HepG2 (cell line): ENCODE measurements at regions not wholly inside any gene's neighbourhood (a gene's known extent, or its start where the extent isn't known, plus 50 kb on each side); places are given as distances from the start of the nearest gene placed in this dataset.

Experiments
- AKAP8 ChIP-seq: sonication (generic); formaldehyde crosslinking; IDR thresholded peaks from 2 replicates; pipeline ENCODE4 v1.5.1; 2020; ENCODE audit warnings: mild to moderate bottlenecking, missing genetic modification reagents
- ARNT ChIP-seq: fragments of 450-650 bp; IDR thresholded peaks from 2 replicates; pipeline ENCODE4 v1.6.1; 2017
- CBX5 ChIP-seq: sonication (generic); formaldehyde crosslinking; IDR thresholded peaks from 2 replicates; pipeline ENCODE4 v1.4.0; 2020; ENCODE audit warnings: missing genetic modification reagents, borderline replicate concordance
- CHD2 ChIP-seq: IDR thresholded peaks from 2 replicates; pipeline ENCODE4 v1.6.1; 2011; ENCODE audit warnings: low read depth, low read length, improper control_type of control experiment
- EZH2 ChIP-seq: conservative IDR thresholded peaks from 2 replicates; pipeline ENCODE4 v1.6.1; 2012; ENCODE audit warnings: mild to moderate bottlenecking, low read depth, low read length, moderate library complexity
- NCOA5 ChIP-seq: sonication (generic); formaldehyde crosslinking; IDR thresholded peaks from 2 replicates; pipeline ENCODE4 v1.4.0; 2020; ENCODE audit warnings: missing genetic modification reagents
- POLR2A ChIP-seq, 2 experiments: IDR thresholded peaks; 2 replicates each; pipeline ENCODE4 v1.6.1; 2011; ENCODE audit warnings: low read depth in 2 of 2, low read length in 2 of 2, mild to moderate bottlenecking in 1 of 2, moderate library complexity in 1 of 2; ENCODE audit not compliant: insufficient read depth in 1 of 2
- SMC3 ChIP-seq: IDR thresholded peaks from 2 replicates; pipeline ENCODE4 v1.6.1; 2011; ENCODE audit warnings: low read length, improper control_type of control experiment
- TCF7 ChIP-seq: sonication (generic); IDR thresholded peaks from 2 replicates; pipeline ENCODE4 v1.6.1; 2016; ENCODE audit warnings: antibody characterized with exemption, low read depth
- ZNF335 ChIP-seq: sonication (generic); formaldehyde crosslinking; IDR thresholded peaks from 2 replicates; pipeline ENCODE4 v1.4.0; 2020; ENCODE audit warnings: missing genetic modification reagents
- ZNF790 ChIP-seq: sonication (generic); formaldehyde crosslinking; IDR thresholded peaks from 2 replicates; pipeline ENCODE4 v1.8.0; 2022; ENCODE audit warnings: missing genetic modification reagents, mild to moderate bottlenecking, borderline replicate concordance
- ZZZ3 ChIP-seq: sonication (generic); formaldehyde crosslinking; IDR thresholded peaks from 2 replicates; pipeline ENCODE4 v1.4.0; 2020; ENCODE audit warnings: missing genetic modification reagents, mild to moderate bottlenecking, borderline replicate concordance
- TF ChIP-seq, protein P1 (sequence below): sonication (generic); formaldehyde crosslinking; IDR thresholded peaks from 2 replicates; pipeline ENCODE4 v1.5.0; 2020; ENCODE audit warnings: mild to moderate bottlenecking, missing genetic modification reagents, moderate library complexity

GRCh38 chr17:71104225-71104624 lies 934.9 kb downstream of the KCNJ2 start:
- no peak for TF ChIP-seq EZH2
- TF ChIP-seq, protein P1, sequence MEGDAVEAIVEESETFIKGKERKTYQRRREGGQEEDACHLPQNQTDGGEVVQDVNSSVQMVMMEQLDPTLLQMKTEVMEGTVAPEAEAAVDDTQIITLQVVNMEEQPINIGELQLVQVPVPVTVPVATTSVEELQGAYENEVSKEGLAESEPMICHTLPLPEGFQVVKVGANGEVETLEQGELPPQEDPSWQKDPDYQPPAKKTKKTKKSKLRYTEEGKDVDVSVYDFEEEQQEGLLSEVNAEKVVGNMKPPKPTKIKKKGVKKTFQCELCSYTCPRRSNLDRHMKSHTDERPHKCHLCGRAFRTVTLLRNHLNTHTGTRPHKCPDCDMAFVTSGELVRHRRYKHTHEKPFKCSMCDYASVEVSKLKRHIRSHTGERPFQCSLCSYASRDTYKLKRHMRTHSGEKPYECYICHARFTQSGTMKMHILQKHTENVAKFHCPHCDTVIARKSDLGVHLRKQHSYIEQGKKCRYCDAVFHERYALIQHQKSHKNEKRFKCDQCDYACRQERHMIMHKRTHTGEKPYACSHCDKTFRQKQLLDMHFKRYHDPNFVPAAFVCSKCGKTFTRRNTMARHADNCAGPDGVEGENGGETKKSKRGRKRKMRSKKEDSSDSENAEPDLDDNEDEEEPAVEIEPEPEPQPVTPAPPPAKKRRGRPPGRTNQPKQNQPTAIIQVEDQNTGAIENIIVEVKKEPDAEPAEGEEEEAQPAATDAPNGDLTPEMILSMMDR, result no peak
- TF ChIP-seq ARNT, result no peak
- no peak for TF ChIP-seq TCF7
- TF ChIP-seq ZZZ3 (CRISPR knock-in tag), result no peak
- TF ChIP-seq CHD2, result no peak
- TF ChIP-seq POLR2A (IDR thresholded peaks at IDR 0.05; ENCODE audit: insufficient read depth in 1 of 2, low read depth in 2 of 2, low read length in 2 of 2), result no peak
- no peak for TF ChIP-seq CBX5 (CRISPR knock-in tag)
- TF ChIP-seq NCOA5 (CRISPR knock-in tag), result no peak
- TF ChIP-seq ZNF790 (CRISPR knock-in tag), result no peak
- TF ChIP-seq AKAP8, result no peak
- no peak for TF ChIP-seq ZNF335
- TF ChIP-seq SMC3, result no peak
